Calu3 (cell line): ENCODE measurements at regions not wholly inside any gene's neighbourhood (a gene's known extent, or its start where the extent isn't known, plus 50 kb on each side); places are given as distances from the start of the nearest gene placed in this dataset.
A peak's percentile ranks its signal among the peaks of the same experiment; 100 is the strongest.

Source experiments
- BruUV-seq: library from RNA; stranded (reverse); fragments of 400-500 nt; replicated peaks from 2 replicates; lab custom pipeline; 2021; lab: Mats Ljungman, UMichigan
- CTCF ChIA-PET: fragments of 300-600 bp; sonication (Branson Sonifier 250); formaldehyde crosslinking; loops from one replicate; lab custom pipeline; 2022; ENCODE audit warnings: antibody characterized with exemption; lab: Charles Lee
- DNase-seq: peaks from one replicate; pipeline ENCODE4 v3.0.0; 2022
- H3K27ac Mint-ChIP-seq: one replicate; pipeline ENCODE4 v1.8.0; 2022; ENCODE audit warnings: mixed read lengths; ENCODE audit not compliant: unreplicated experiment
- H3K27me3 Mint-ChIP-seq: one replicate; pipeline ENCODE4 v1.8.0; 2022; ENCODE audit warnings: mixed read lengths; ENCODE audit not compliant: unreplicated experiment
- H3K36me3 Mint-ChIP-seq: one replicate; pipeline ENCODE4 v1.8.0; 2022; ENCODE audit warnings: mild to moderate bottlenecking, moderate library complexity, mixed read lengths; ENCODE audit not compliant: insufficient read depth, unreplicated experiment
- H3K4me1 Mint-ChIP-seq: one replicate; pipeline ENCODE4 v1.8.0; 2022; ENCODE audit warnings: mild to moderate bottlenecking, low read depth, mixed read lengths; ENCODE audit not compliant: unreplicated experiment
- H3K4me3 Mint-ChIP-seq: one replicate; pipeline ENCODE4 v1.8.0; 2022; ENCODE audit warnings: mild to moderate bottlenecking, low read depth, moderate library complexity, mixed read lengths; ENCODE audit not compliant: unreplicated experiment
- H3K9me3 Mint-ChIP-seq: one replicate; pipeline ENCODE4 v1.8.0; 2022; ENCODE audit warnings: low read depth, mixed read lengths; ENCODE audit not compliant: unreplicated experiment
- intact Hi-C: fragments of 100-400 bp; cut with micrococcal nuclease; formaldehyde crosslinking; loops from one replicate; pipeline ENCODE4 v1.10.0; 2022; ENCODE audit not compliant: unreplicated experiment
- TF ChIP-seq, protein P1 (sequence below): fragments of 200-600 bp; IDR thresholded peaks from one replicate; pipeline ENCODE4 v1.8.0; 2022; ENCODE audit warnings: antibody characterized with exemption; ENCODE audit not compliant: unreplicated experiment

DNA sequence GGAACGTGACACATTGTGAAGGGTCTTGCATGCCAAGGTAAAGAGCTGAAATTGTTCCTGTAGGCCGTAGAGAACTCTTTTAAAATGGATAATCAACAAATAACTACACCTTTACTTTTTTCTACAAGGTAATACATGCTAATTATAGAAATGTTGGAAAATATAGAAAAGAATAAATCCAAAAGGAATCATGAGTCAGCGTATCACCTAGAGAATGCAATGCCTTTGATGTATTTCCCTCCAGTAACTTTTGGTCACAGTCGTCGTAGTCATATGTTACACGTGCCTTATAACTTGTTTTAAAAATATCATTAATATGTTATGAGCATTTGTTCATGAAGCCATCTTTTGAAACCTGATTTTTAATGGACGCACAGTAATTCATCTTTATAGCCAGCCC is 100.6 kb downstream of the LIPG start:
- no peaks in the 10 kb centered on the region for H3K4me1 Mint-ChIP-seq

DNA sequence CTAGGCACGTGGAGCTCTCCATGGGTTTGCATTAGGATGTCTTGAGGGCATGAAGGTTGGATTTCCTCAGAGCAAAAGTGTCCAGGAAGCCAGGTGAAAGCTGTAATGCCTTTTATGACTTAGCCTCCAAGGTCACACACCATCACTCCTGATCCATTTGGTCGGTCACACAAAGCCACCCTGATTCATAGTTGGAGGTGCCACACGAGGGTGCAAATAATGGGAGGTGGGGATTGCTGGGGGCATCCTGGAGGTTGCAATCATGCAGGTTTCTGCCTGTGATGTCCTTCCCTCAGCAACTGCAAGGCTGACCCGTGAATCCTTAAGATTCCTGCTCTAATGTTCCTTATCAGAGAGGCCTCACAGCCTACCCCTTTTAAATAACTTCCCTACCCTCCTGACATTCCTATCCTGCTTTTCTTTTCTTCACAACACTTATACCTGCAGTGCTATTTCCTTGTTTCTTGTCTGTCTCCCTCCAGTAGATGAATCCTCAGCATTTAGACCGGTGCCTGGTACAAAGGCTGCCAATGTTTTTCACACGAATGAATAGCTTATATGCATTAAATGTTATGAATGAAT is 97.1 kb downstream of the LIPG start:
- no peaks in the 10 kb centered on the region for H3K4me1 Mint-ChIP-seq
- H3K27ac Mint-ChIP-seq: no peak overlapping the region
- no peaks in the 10 kb centered on the region for H3K36me3 Mint-ChIP-seq
- intact Hi-C loops: no loop called here
- no peak for DNase-seq
- no peaks in the 10 kb centered on the region for H3K9me3 Mint-ChIP-seq
- no peak overlapping the region for H3K4me3 Mint-ChIP-seq
- TF ChIP-seq, protein P1, sequence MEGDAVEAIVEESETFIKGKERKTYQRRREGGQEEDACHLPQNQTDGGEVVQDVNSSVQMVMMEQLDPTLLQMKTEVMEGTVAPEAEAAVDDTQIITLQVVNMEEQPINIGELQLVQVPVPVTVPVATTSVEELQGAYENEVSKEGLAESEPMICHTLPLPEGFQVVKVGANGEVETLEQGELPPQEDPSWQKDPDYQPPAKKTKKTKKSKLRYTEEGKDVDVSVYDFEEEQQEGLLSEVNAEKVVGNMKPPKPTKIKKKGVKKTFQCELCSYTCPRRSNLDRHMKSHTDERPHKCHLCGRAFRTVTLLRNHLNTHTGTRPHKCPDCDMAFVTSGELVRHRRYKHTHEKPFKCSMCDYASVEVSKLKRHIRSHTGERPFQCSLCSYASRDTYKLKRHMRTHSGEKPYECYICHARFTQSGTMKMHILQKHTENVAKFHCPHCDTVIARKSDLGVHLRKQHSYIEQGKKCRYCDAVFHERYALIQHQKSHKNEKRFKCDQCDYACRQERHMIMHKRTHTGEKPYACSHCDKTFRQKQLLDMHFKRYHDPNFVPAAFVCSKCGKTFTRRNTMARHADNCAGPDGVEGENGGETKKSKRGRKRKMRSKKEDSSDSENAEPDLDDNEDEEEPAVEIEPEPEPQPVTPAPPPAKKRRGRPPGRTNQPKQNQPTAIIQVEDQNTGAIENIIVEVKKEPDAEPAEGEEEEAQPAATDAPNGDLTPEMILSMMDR: no peak
- no peaks in the 10 kb centered on the region for H3K27me3 Mint-ChIP-seq
- no TSS peak for BruUV-seq
- CTCF ChIA-PET: no interaction called here

More for the DNA sequence above, 100.6 kb downstream of the LIPG start:
- DNase-seq: no peak
- intact Hi-C loops: no loop called here
- H3K27me3 Mint-ChIP-seq: no peaks in the 10 kb centered on the region
- TF ChIP-seq, protein P1: no peak
- no peaks in the 10 kb centered on the region for H3K36me3 Mint-ChIP-seq
- CTCF ChIA-PET: no interaction called here
- no peak overlapping the region for H3K4me3 Mint-ChIP-seq
- H3K27ac Mint-ChIP-seq: no peak overlapping the region
- BruUV-seq: no TSS peak
- H3K9me3 Mint-ChIP-seq: no peaks in the 10 kb centered on the region

DNA sequence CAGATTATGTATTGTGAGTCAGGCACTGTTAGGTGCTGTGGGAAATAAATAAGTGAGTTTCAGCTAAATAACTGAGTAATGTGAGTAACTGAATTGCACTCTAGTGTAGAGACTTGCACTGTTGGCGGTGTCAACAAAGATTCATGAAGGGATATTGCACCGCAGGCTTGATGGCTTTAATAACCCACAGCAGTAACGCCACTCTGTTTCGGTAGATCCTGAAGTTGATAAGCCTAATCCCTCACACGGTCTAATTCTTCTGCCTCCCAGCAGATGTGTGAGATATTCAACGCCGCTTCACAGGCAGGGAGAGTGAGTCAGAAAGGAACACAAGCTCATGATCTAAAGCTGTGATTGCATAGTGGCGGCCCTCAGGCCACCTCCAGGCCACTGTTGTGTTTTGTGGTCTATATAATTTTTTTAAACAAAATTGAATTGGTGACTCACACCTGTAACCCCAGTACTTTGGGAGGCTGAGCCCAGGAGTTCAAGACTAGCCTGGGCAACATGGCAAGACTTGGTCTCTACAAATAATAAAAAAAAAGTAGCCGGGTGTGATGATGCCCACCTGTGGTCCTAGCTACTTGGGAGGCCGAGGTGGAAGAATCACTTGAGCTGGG is 94.3 kb downstream of the LIPG start:
- intact Hi-C loops: no loop called here
- CTCF ChIA-PET: interaction anchor here (0.6 to 1.3 kb wide), 3 partner anchors 8 to 170 kb away, joined by 3 to 5 read pairs (median 5); partner anchors contain the start of gene LIPG

DNA sequence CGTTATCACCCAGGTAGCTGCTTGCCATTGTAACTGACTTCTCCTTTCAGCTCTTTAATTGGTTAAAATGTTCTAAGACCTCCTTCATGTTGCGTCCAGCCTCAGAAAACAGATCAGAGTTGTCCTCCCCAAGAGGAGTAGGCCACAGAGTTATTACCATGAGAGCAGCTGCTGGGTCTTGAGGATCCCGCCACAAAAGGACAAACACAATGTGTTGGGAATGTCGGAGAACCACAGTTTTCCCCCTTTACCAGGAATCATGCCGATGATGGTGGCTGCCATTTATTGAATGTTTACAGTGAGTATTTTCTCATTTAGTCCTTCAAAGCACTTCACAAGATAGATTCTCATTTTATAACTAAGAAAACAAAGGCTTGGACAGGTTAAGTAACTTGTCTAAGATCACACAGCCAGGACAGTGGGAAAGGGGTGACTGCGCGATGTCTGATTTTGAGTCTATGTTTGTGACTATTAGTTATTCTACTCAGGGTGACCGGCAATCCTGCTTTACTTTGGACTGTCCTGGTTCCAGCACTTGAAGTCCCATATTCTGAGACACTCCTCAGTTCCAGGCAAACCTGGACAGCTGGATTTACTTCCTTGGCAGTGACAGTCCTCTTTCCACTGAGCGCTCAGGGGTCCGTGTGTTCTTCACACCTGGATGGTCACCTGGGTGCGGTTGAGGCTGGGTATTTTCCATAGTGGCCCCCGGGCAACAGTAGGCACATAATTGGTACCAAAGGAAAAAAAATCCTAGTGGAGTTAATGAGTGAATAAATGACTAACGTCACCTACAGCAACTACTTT is 93.6 kb downstream of the LIPG start:
- Mint-ChIP-seq H3K36me3 (no peaks in the 10 kb centered on the region), H3K9me3 (no peaks in the 10 kb centered on the region), H3K4me3 (no peak overlapping the region), H3K27me3 (no peaks in the 10 kb centered on the region), H3K27ac (no peak overlapping the region), H3K4me1 (no peaks in the 10 kb centered on the region)
- intact Hi-C loops: no loop called here
- TF ChIP-seq, protein P1: no peak
- no TSS peak for BruUV-seq
- CTCF ChIA-PET: interaction anchor here (0.6 to 1.3 kb wide), 3 partner anchors 7 to 169 kb away, joined by 3 to 5 read pairs (median 5); partner anchors contain the start of gene LIPG
- no peak for DNase-seq

More for the DNA sequence above, 94.3 kb downstream of the LIPG start:
- no peaks in the 10 kb centered on the region for H3K4me1 Mint-ChIP-seq
- no peaks in the 10 kb centered on the region for H3K36me3 Mint-ChIP-seq
- H3K27me3 Mint-ChIP-seq: no peaks in the 10 kb centered on the region
- DNase-seq: peak; percentile 53
- no TSS peak for BruUV-seq
- TF ChIP-seq, protein P1: no peak
- H3K4me3 Mint-ChIP-seq: no peak overlapping the region
- H3K27ac Mint-ChIP-seq: no peak overlapping the region
- H3K9me3 Mint-ChIP-seq: no peaks in the 10 kb centered on the region
